GM23338 (cell line): ENCODE measurements at regions not wholly inside any gene's neighbourhood (a gene's known extent, or its start where the extent isn't known, plus 50 kb on each side); places are given as distances from the start of the nearest gene placed in this dataset.

Experiments
- ATAC-seq: fragments of 200-7000 bp; cut with Tn5 transposase; 3 replicates; pipeline ENCODE4 v1.9.1; 2020
- DNase-seq: peaks from one replicate; pipeline ENCODE4 v3.0.0-alpha.2; 2015; ENCODE audit warnings: low spot score
- H2AFZ ChIP-seq: fragments of 200-600 bp; sonication (generic); 2 replicates; pipeline ENCODE4 v1.8.0; 2016; ENCODE audit warnings: antibody characterized with exemption, mild to moderate bottlenecking, moderate library complexity
- H3F3A ChIP-seq: fragments of 200-600 bp; sonication (generic); replicated peaks from 2 replicates; pipeline ENCODE4 v1.8.0; 2017; ENCODE audit warnings: antibody characterized with exemption, mixed run types, low read depth
- H3K27ac ChIP-seq: fragments of 200-600 bp; sonication (generic); 2 replicates; pipeline ENCODE4 v1.6.1; 2016; ENCODE audit warnings: low read depth
- H3K27me3 ChIP-seq: fragments of 200-600 bp; sonication (generic); 2 replicates; pipeline ENCODE4 v1.8.0; 2016; ENCODE audit warnings: mild to moderate bottlenecking, mixed run types, moderate library complexity; ENCODE audit not compliant: insufficient read depth
- H3K36me3 ChIP-seq: fragments of 200-600 bp; sonication (generic); 2 replicates; pipeline ENCODE4 v1.8.0; 2016; ENCODE audit warnings: mild to moderate bottlenecking; ENCODE audit not compliant: insufficient read depth
- H3K4me1 ChIP-seq: fragments of 200-600 bp; sonication (generic); 2 replicates; pipeline ENCODE4 v1.8.0; 2016; ENCODE audit warnings: mild to moderate bottlenecking, moderate library complexity; ENCODE audit not compliant: insufficient read depth
- H3K4me2 ChIP-seq: fragments of 200-600 bp; sonication (generic); 2 replicates; pipeline ENCODE4 v1.7.1; 2017; ENCODE audit warnings: mixed run types
- H3K4me3 ChIP-seq: fragments of 200-600 bp; sonication (generic); 2 replicates; pipeline ENCODE4 v1.6.1; 2016; ENCODE audit warnings: mixed run types
- H3K79me2 ChIP-seq: fragments of 200-600 bp; sonication (generic); replicated peaks from 2 replicates; pipeline ENCODE4 v1.8.0; 2017; ENCODE audit warnings: mild to moderate bottlenecking; ENCODE audit not compliant: insufficient read depth
- H3K9me2 ChIP-seq: fragments of 200-600 bp; sonication (generic); 2 replicates; pipeline ENCODE4 v1.8.0; 2017; ENCODE audit not compliant: insufficient read depth
- H4K20me1 ChIP-seq: fragments of 200-600 bp; sonication (generic); replicated peaks from 2 replicates; pipeline ENCODE4 v1.8.0; 2017; ENCODE audit warnings: mild to moderate bottlenecking; ENCODE audit not compliant: insufficient read depth
- H3K27ac Mint-ChIP-seq: 2 replicates; pipeline ENCODE4 v1.8.0; 2020; ENCODE audit warnings: inconsistent platforms, mild to moderate bottlenecking, moderate library complexity, mixed read lengths
- H3K27me3 Mint-ChIP-seq: 3 replicates; pipeline ENCODE4 v1.8.0; 2022; ENCODE audit warnings: low read depth, mild to moderate bottlenecking, moderate library complexity, mixed read lengths, inconsistent platforms; ENCODE audit not compliant: insufficient read depth, poor library complexity
- H3K36me3 Mint-ChIP-seq: 3 replicates; pipeline ENCODE4 v1.8.0; 2021; ENCODE audit warnings: low read depth, mild to moderate bottlenecking, inconsistent platforms, moderate library complexity, mixed read lengths
- H3K4me1 Mint-ChIP-seq: 3 replicates; pipeline ENCODE4 v1.8.0; 2020; ENCODE audit warnings: mild to moderate bottlenecking, inconsistent platforms, mixed read lengths
- H3K4me3 Mint-ChIP-seq: 3 replicates; pipeline ENCODE4 v1.8.0; 2021; ENCODE audit warnings: moderate library complexity, mild to moderate bottlenecking, inconsistent platforms, mixed read lengths
- H3K9me3 Mint-ChIP-seq: 3 replicates; pipeline ENCODE4 v1.8.0; 2020; ENCODE audit warnings: moderate library complexity, mild to moderate bottlenecking, inconsistent platforms, mixed read lengths
- CREB1 ChIP-seq: fragments of 250-450 bp; sonication (Bioruptor Pico); IDR thresholded peaks from 2 replicates; pipeline ENCODE4 v1.5.0; 2020; ENCODE audit warnings: low read depth, mild to moderate bottlenecking, moderate library complexity
- EZH2phosphoT487 ChIP-seq: fragments of 200-600 bp; sonication (generic); IDR thresholded peaks from one replicate; pipeline ENCODE4 v1.8.1; 2018; ENCODE audit warnings: antibody characterized with exemption; ENCODE audit not compliant: unreplicated experiment
- JUNB ChIP-seq: IDR thresholded peaks from one replicate; pipeline ENCODE4 v1.6.1; 2016; ENCODE audit warnings: antibody characterized with exemption; ENCODE audit not compliant: unreplicated experiment
- POLR2AphosphoS5 ChIP-seq: IDR thresholded peaks from 2 replicates; pipeline ENCODE4 v1.6.1; 2016; ENCODE audit warnings: antibody characterized with exemption, low read depth
- STAT1 ChIP-seq: IDR thresholded peaks from one replicate; pipeline ENCODE4 v1.6.1; 2016; ENCODE audit warnings: antibody characterized with exemption; ENCODE audit not compliant: unreplicated experiment
- ZNF331 ChIP-seq: fragments of 250-450 bp; sonication (Bioruptor Pico); IDR thresholded peaks from 2 replicates; pipeline ENCODE4 v1.5.0; 2020; ENCODE audit warnings: low read depth, mild to moderate bottlenecking, moderate library complexity
- ZNF462 ChIP-seq: fragments of 250-450 bp; sonication (Bioruptor Pico); IDR thresholded peaks from 2 replicates; pipeline ENCODE4 v1.5.0; 2020; ENCODE audit warnings: mild to moderate bottlenecking, moderate library complexity

- no peaks in the 10 kb centered on the region for H3K36me3 Mint-ChIP-seq
- Histone ChIP-seq H3K36me3 (no peaks in the 10 kb centered on the region), H4K20me1 (no peaks in the 10 kb centered on the region), H3K79me2 (no peaks in the 10 kb centered on the region), H3K27me3 (no peaks in the 10 kb centered on the region), H3K4me3 (no peak overlapping the region), H2AFZ (no peak overlapping the region), H3K4me2 (no peak overlapping the region), H3F3A (no peaks in the 10 kb centered on the region), H3K9me2 (peaks cover 22% of the 10 kb centered on the region; the same call in 1 of the 2 replicates), H3K4me1 (no peaks in the 10 kb centered on the region), H3K27ac (no peak overlapping the region)
- no peaks in the 10 kb centered on the region for H3K9me3 Mint-ChIP-seq
- ATAC-seq: no peak
- peaks cover 9% of the 10 kb centered on the region for H3K4me1 Mint-ChIP-seq
- peaks cover 2% of the 10 kb centered on the region for H3K27me3 Mint-ChIP-seq
- no peak overlapping the region for H3K27ac Mint-ChIP-seq
- no peak overlapping the region for H3K4me3 Mint-ChIP-seq
- no peak for DNase-seq
- TF ChIP-seq ZNF331 (CRISPR knock-in tag) (no peak), POLR2AphosphoS5 (no peak), EZH2phosphoT487 (no peak), ZNF462 (CRISPR knock-in tag) (no peak), STAT1 (no peak), JUNB (no peak)
Observed at GRCh38 chr6:134535831-134536230, 217.9 kb upstream of the SGK1 start.

- H2AFZ ChIP-seq: no peak overlapping the region
- no peaks in the 10 kb centered on the region for H3K4me1 ChIP-seq
- H3K27me3 ChIP-seq: no peaks in the 10 kb centered on the region
- H3K4me2 ChIP-seq: no peak overlapping the region
- Mint-ChIP-seq H3K36me3 (no peaks in the 10 kb centered on the region), H3K9me3 (no peaks in the 10 kb centered on the region), H3K4me3 (no peak overlapping the region), H3K4me1 (peaks cover 2% of the 10 kb centered on the region; the same call in 2 of the 3 replicates), H3K27ac (no peak overlapping the region), H3K27me3 (peaks cover 2% of the 10 kb centered on the region)
- ATAC-seq (no peak), DNase-seq (no peak)
- H4K20me1 ChIP-seq: no peaks in the 10 kb centered on the region
- no peaks in the 10 kb centered on the region for H3F3A ChIP-seq
- H3K79me2 ChIP-seq: no peaks in the 10 kb centered on the region
- TF ChIP-seq EZH2phosphoT487 (no peak), POLR2AphosphoS5 (no peak), JUNB (no peak), ZNF331 (CRISPR knock-in tag) (no peak), CREB1 (no peak)
- H3K9me2 ChIP-seq: peaks cover 15% of the 10 kb centered on the region; the same call in 1 of the 2 replicates
- no peak overlapping the region for H3K4me3 ChIP-seq
- no peak overlapping the region for H3K27ac ChIP-seq
- H3K36me3 ChIP-seq: no peaks in the 10 kb centered on the region
Observed at GRCh38 chr6:134534708-134535149, 216.8 kb upstream of the SGK1 start.
